K562 (cell line): ENCODE measurements at regions not wholly inside any gene's neighbourhood (a gene's known extent, or its start where the extent isn't known, plus 50 kb on each side); places are given as distances from the start of the nearest gene placed in this dataset.
A peak's percentile ranks its signal among the peaks of the same experiment; 100 is the strongest.

ENCODE experiments used
- ARID4B ChIP-seq: sonication (generic); formaldehyde crosslinking; IDR thresholded peaks from 2 replicates; pipeline ENCODE4 v1.8.0; 2022; ENCODE audit warnings: mild to moderate bottlenecking, missing genetic modification reagents
- CBX5 ChIP-seq: IDR thresholded peaks from 2 replicates; pipeline ENCODE4 v1.6.1; 2014; ENCODE audit warnings: low read depth, borderline replicate concordance
- CCNT2 ChIP-seq: IDR thresholded peaks from 2 replicates; pipeline ENCODE4 v1.6.1; 2011; ENCODE audit warnings: borderline replicate concordance, low read depth, mild to moderate bottlenecking, moderate library complexity, mixed read lengths, low read length; ENCODE audit not compliant: insufficient read length; ENCODE audit errors: extremely low read depth
- HLTF ChIP-seq: fragments of 450-650 bp; IDR thresholded peaks from 2 replicates; pipeline ENCODE4 v1.6.1; 2016
- KLF10 ChIP-seq: fragments of 250-450 bp; sonication (Bioruptor Pico); IDR thresholded peaks from 2 replicates; pipeline ENCODE4 v1.6.1; 2021; ENCODE audit warnings: matching md5 sums
- MEIS2 ChIP-seq: fragments of 450-650 bp; IDR thresholded peaks from 2 replicates; pipeline ENCODE4 v1.6.1; 2014; ENCODE audit warnings: mild to moderate bottlenecking; ENCODE audit not compliant: partially characterized antibody
- RBM39 ChIP-seq: fragments of 200-400 bp; formaldehyde crosslinking; optimal IDR thresholded peaks from 2 replicates; pipeline ENCODE3; 2018; ENCODE audit warnings: low read depth, low read length
- SLC30A9 ChIP-seq: fragments of 250-450 bp; sonication (Bioruptor Pico); IDR thresholded peaks from 2 replicates; pipeline ENCODE4 v1.8.0; 2022; ENCODE audit warnings: mild to moderate bottlenecking, moderate library complexity
- SMARCA4 ChIP-seq: fragments of 450-650 bp; IDR thresholded peaks from 2 replicates; pipeline ENCODE4 v1.6.1; 2016
- TAL1 ChIP-seq: fragments of 450-650 bp; IDR thresholded peaks from 2 replicates; pipeline ENCODE4 v1.6.1; 2016; ENCODE audit warnings: mild to moderate bottlenecking
- TCF7L2 ChIP-seq: fragments of 150-350 bp; IDR thresholded peaks from 2 replicates; pipeline ENCODE4 v1.6.1; 2016; ENCODE audit warnings: low read depth, mild to moderate bottlenecking, low read length, moderate library complexity
- TRIM28 ChIP-seq: fragments of 450-650 bp; IDR thresholded peaks from 2 replicates; pipeline ENCODE4 v1.6.1; 2017
- ZC3H11A ChIP-seq: IDR thresholded peaks from 2 replicates; pipeline ENCODE4 v1.6.1; 2012; ENCODE audit warnings: low read depth, low read length, improper control_type of control experiment
- ZNF134 ChIP-seq: fragments of 250-450 bp; sonication (Bioruptor Pico); conservative IDR thresholded peaks from 2 replicates; pipeline ENCODE4 v1.4.0; 2020
- ZNF445 ChIP-seq: fragments of 250-450 bp; sonication (Bioruptor Pico); IDR thresholded peaks from 2 replicates; pipeline ENCODE4 v1.4.0; 2020; ENCODE audit warnings: low read depth, mild to moderate bottlenecking, moderate library complexity
- ZNF764 ChIP-seq: fragments of 250-450 bp; sonication (Bioruptor Pico); IDR thresholded peaks from 2 replicates; pipeline ENCODE4 v1.4.0; 2020; ENCODE audit warnings: low read depth, mild to moderate bottlenecking, moderate library complexity
- ZNF830 ChIP-seq: fragments of 250-450 bp; sonication (Bioruptor Pico); IDR thresholded peaks from 2 replicates; pipeline ENCODE4 v1.5.0; 2021; ENCODE audit warnings: mild to moderate bottlenecking
- TF ChIP-seq, protein P1 (sequence below): fragments of 450-650 bp; conservative IDR thresholded peaks from 2 replicates; pipeline ENCODE4 v1.6.1; 2016; ENCODE audit warnings: missing genetic modification characterization, low read depth, mild to moderate bottlenecking, missing compliant biosample characterization, moderate library complexity
- TF ChIP-seq, protein P2 (sequence below): sonication (generic); formaldehyde crosslinking; IDR thresholded peaks from 2 replicates; pipeline ENCODE4 v1.8.0; 2023; ENCODE audit warnings: missing genetic modification reagents, mild to moderate bottlenecking, borderline replicate concordance

DNA sequence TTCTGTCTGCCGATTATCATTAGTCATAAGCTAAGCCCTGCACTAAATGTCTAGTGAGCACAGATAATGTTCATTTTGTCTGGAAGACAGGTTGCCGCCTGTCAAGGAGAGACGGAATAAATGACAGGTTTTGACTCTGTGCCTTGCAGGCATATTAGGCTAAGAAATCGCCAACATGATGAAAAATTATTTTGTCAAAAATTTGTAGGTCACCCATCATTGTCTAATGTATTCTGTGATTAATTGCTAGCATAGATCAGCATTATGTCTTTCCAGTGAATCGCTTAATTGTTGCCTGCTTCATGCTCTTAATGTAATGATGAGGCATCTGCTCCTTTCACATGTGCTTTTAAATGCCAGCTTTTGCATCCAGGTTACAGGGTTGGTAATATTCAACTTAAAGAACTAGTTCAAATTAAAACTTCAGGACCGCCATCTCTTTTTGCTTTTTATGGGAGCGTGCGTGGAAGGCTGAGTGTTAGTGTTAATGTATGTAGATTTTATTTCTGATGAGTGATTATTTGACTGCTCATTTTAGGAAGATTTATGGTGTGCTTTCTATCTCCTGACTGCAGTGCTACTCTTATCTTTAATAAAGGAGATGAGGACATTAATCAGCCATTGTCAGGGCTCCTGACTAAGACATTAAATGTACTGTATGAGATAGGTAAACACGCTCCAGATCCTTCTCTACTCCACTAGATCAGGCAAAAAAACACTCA is 120.8 kb upstream of the MEIS2 start (continued):
- TF ChIP-seq, protein P1, sequence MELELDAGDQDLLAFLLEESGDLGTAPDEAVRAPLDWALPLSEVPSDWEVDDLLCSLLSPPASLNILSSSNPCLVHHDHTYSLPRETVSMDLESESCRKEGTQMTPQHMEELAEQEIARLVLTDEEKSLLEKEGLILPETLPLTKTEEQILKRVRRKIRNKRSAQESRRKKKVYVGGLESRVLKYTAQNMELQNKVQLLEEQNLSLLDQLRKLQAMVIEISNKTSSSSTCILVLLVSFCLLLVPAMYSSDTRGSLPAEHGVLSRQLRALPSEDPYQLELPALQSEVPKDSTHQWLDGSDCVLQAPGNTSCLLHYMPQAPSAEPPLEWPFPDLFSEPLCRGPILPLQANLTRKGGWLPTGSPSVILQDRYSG (tag): no peak
- TF ChIP-seq HLTF (no peak), SLC30A9 (CRISPR knock-in tag) (no peak), TAL1 (peak; percentile 75), ZNF134 (no peak), ZNF764 (no peak), CBX5 (no peak), ZNF445 (CRISPR knock-in tag) (no peak), TCF7L2 (no peak), ARID4B (CRISPR knock-in tag) (no peak), ZC3H11A (no peak), RBM39 (no peak), SMARCA4 (0 out of 2 replicates have a peak, but pooled peaks have one; percentile 37), ZNF830 (no peak), CCNT2 (peak; percentile 80), KLF10 (no peak), MEIS2 (peak; percentile 96), TRIM28 (no peak)
- TF ChIP-seq, protein P2, sequence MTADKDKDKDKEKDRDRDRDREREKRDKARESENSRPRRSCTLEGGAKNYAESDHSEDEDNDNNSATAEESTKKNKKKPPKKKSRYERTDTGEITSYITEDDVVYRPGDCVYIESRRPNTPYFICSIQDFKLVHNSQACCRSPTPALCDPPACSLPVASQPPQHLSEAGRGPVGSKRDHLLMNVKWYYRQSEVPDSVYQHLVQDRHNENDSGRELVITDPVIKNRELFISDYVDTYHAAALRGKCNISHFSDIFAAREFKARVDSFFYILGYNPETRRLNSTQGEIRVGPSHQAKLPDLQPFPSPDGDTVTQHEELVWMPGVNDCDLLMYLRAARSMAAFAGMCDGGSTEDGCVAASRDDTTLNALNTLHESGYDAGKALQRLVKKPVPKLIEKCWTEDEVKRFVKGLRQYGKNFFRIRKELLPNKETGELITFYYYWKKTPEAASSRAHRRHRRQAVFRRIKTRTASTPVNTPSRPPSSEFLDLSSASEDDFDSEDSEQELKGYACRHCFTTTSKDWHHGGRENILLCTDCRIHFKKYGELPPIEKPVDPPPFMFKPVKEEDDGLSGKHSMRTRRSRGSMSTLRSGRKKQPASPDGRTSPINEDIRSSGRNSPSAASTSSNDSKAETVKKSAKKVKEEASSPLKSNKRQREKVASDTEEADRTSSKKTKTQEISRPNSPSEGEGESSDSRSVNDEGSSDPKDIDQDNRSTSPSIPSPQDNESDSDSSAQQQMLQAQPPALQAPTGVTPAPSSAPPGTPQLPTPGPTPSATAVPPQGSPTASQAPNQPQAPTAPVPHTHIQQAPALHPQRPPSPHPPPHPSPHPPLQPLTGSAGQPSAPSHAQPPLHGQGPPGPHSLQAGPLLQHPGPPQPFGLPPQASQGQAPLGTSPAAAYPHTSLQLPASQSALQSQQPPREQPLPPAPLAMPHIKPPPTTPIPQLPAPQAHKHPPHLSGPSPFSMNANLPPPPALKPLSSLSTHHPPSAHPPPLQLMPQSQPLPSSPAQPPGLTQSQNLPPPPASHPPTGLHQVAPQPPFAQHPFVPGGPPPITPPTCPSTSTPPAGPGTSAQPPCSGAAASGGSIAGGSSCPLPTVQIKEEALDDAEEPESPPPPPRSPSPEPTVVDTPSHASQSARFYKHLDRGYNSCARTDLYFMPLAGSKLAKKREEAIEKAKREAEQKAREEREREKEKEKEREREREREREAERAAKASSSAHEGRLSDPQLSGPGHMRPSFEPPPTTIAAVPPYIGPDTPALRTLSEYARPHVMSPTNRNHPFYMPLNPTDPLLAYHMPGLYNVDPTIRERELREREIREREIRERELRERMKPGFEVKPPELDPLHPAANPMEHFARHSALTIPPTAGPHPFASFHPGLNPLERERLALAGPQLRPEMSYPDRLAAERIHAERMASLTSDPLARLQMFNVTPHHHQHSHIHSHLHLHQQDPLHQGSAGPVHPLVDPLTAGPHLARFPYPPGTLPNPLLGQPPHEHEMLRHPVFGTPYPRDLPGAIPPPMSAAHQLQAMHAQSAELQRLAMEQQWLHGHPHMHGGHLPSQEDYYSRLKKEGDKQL (CRISPR knock-in tag): no peak
